ENCODE measurements at regions not wholly inside any gene's neighbourhood (a gene's known extent, or its start where the extent isn't known, plus 50 kb on each side); places are given as distances from the start of the nearest gene placed in this dataset.

- TF ChIP-seq, protein P1, sequence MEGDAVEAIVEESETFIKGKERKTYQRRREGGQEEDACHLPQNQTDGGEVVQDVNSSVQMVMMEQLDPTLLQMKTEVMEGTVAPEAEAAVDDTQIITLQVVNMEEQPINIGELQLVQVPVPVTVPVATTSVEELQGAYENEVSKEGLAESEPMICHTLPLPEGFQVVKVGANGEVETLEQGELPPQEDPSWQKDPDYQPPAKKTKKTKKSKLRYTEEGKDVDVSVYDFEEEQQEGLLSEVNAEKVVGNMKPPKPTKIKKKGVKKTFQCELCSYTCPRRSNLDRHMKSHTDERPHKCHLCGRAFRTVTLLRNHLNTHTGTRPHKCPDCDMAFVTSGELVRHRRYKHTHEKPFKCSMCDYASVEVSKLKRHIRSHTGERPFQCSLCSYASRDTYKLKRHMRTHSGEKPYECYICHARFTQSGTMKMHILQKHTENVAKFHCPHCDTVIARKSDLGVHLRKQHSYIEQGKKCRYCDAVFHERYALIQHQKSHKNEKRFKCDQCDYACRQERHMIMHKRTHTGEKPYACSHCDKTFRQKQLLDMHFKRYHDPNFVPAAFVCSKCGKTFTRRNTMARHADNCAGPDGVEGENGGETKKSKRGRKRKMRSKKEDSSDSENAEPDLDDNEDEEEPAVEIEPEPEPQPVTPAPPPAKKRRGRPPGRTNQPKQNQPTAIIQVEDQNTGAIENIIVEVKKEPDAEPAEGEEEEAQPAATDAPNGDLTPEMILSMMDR (IDR thresholded peaks at IDR 0.05; ENCODE audit: extremely low read depth, insufficient read depth, missing control alignments) = no peak
- in situ Hi-C loops (cut with MboI; ENCODE audit: low pct_unique_long_range_greater_than_20kb, low sequenced_read_pairs, unreplicated experiment) = no loop called here
- DNase-seq (ENCODE audit: low spot score) = no peak
Observed at GRCh38 chr5:24789611-24790351, 145.0 kb upstream of the CDH10 start.

- DNase-seq (ENCODE audit: low spot score) = no peak
- TF ChIP-seq, protein P1 (IDR thresholded peaks at IDR 0.05; ENCODE audit: extremely low read depth, insufficient read depth, missing control alignments) = no peak
- in situ Hi-C loops (cut with MboI; ENCODE audit: low pct_unique_long_range_greater_than_20kb, low sequenced_read_pairs, unreplicated experiment) = no loop called here
Observed at GRCh38 chr5:24788829-24789514, 144.2 kb upstream of the CDH10 start.

DNA sequence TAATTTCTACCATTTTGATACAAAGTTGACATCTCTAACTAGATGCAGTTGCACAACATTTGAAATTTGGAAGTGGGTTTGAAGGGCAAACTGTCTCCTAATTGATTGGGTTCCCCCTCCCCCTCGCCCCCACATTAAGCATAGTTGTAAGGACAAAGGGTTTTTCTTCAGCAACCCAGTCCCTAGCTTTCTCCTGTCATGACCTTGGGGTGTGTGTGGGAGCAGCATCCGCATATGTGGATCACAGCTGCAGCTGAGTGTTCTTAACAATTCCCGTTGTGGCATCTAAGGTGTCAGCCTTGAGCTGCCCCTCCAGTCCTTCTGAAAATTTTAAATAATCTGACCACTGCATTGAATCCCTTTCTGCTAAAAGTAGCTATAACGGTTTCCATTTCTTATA is 141.3 kb upstream of the CDH10 start:
- DNase-seq (ENCODE audit: low spot score) = no peak
- TF ChIP-seq, protein P1 (IDR thresholded peaks at IDR 0.05; ENCODE audit: extremely low read depth, insufficient read depth, missing control alignments) = no peak
- in situ Hi-C loops (cut with MboI; ENCODE audit: low pct_unique_long_range_greater_than_20kb, low sequenced_read_pairs, unreplicated experiment) = no loop called here

- TF ChIP-seq, protein P1 (IDR thresholded peaks at IDR 0.05; ENCODE audit: extremely low read depth, insufficient read depth, missing control alignments) = no peak
- in situ Hi-C loops (cut with MboI; ENCODE audit: low pct_unique_long_range_greater_than_20kb, low sequenced_read_pairs, unreplicated experiment) = no loop called here
- DNase-seq (ENCODE audit: low spot score) = no peak
Observed at GRCh38 chr5:24783596-24783995, 138.8 kb upstream of the CDH10 start.

- TF ChIP-seq, protein P1 (IDR thresholded peaks at IDR 0.05; ENCODE audit: extremely low read depth, insufficient read depth, missing control alignments) = no peak
- in situ Hi-C loops (cut with MboI; ENCODE audit: low pct_unique_long_range_greater_than_20kb, low sequenced_read_pairs, unreplicated experiment) = no loop called here
- no peak for DNase-seq (ENCODE audit: low spot score)
Observed at GRCh38 chr5:24777392-24777791, 132.6 kb upstream of the CDH10 start.

DNA sequence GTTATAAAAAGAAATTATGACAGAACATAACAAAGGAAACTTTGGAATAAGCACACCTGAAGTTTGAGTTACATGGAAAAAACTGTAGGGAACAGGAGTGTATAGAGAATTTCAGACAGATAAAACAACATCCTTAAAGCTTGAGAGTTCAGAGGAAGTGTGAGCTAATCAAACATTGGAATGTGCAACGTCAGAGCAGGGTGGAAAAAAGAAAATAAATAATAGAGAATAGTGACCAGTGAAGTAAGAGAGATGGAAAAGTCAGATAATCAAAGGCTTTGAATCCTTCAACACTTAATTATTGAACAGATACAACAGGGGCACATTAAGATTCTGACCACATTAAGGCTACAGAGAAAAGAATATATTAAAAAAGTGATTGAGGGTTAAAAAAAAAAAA is 128.5 kb upstream of the CDH10 start:
- in situ Hi-C loops (cut with MboI; ENCODE audit: low pct_unique_long_range_greater_than_20kb, low sequenced_read_pairs, unreplicated experiment) = no loop called here
- TF ChIP-seq, protein P1 (IDR thresholded peaks at IDR 0.05; ENCODE audit: extremely low read depth, insufficient read depth, missing control alignments) = no peak
- DNase-seq (ENCODE audit: low spot score) = no peak

Data from GM13977 (cell line).